Ishikawa (cell line): ENCODE measurements at regions not wholly inside any gene's neighbourhood (a gene's known extent, or its start where the extent isn't known, plus 50 kb on each side); places are given as distances from the start of the nearest gene placed in this dataset.

Experiments
- CEBPB ChIP-seq: IDR thresholded peaks from 2 replicates; pipeline ENCODE4 v1.6.1; 2012
- CREB1 ChIP-seq: IDR thresholded peaks from 2 replicates; pipeline ENCODE4 v1.6.1; 2012; ENCODE audit warnings: low read depth
- EGR1 ChIP-seq: IDR thresholded peaks from 2 replicates; pipeline ENCODE4 v1.6.1; 2012
- EP300 ChIP-seq: IDR thresholded peaks from 2 replicates; pipeline ENCODE4 v1.6.1; 2012; ENCODE audit warnings: borderline replicate concordance
- FOXM1 ChIP-seq: IDR thresholded peaks from 2 replicates; pipeline ENCODE4 v1.6.1; 2012; ENCODE audit warnings: low read depth, borderline replicate concordance
- NFIC ChIP-seq: IDR thresholded peaks from 2 replicates; pipeline ENCODE4 v1.6.1; 2012
- RAD21 ChIP-seq: IDR thresholded peaks from 2 replicates; pipeline ENCODE4 v1.6.1; 2012; ENCODE audit warnings: low read depth
- TAF1 ChIP-seq: IDR thresholded peaks from 2 replicates; pipeline ENCODE4 v1.6.1; 2012; ENCODE audit warnings: low read depth, mild to moderate bottlenecking
- TCF12 ChIP-seq: IDR thresholded peaks from 2 replicates; pipeline ENCODE4 v1.6.1; 2012; ENCODE audit warnings: low read depth
- TEAD4 ChIP-seq: IDR thresholded peaks from 2 replicates; pipeline ENCODE4 v1.6.1; 2012
- YY1 ChIP-seq: IDR thresholded peaks from 2 replicates; pipeline ENCODE4 v1.6.1; 2012; ENCODE audit warnings: low read depth
- ZBTB7A ChIP-seq: IDR thresholded peaks from 2 replicates; pipeline ENCODE4 v1.6.1; 2012; ENCODE audit warnings: low read depth
- TF ChIP-seq, protein P1 (sequence below): IDR thresholded peaks from 2 replicates; pipeline ENCODE4 v1.6.1; 2012
- TF ChIP-seq, protein P2 (sequence below): IDR thresholded peaks from 2 replicates; pipeline ENCODE4 v1.6.1; 2012; ENCODE audit warnings: low read depth, mild to moderate bottlenecking
- TF ChIP-seq, protein P3 (sequence below): IDR thresholded peaks from 2 replicates; pipeline ENCODE4 v1.6.1; 2012

DNA sequence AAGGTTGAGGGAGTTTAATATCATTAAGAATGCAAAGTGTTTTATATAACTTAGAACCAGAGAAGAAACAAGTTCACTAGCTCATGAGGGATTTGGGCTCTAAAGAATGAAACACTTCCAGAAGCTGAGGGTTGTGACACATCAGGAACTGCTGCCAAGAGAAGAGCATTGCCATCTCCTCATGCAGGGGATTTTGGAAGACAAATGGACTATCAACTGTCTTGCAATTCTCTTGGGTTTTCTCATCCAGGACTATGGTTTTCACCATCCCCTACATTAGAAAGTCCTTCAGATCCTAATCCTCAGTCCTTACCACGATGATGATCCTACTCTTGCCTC is 59.7 kb upstream of the KL start:
- no peak for TF ChIP-seq NFIC

DNA sequence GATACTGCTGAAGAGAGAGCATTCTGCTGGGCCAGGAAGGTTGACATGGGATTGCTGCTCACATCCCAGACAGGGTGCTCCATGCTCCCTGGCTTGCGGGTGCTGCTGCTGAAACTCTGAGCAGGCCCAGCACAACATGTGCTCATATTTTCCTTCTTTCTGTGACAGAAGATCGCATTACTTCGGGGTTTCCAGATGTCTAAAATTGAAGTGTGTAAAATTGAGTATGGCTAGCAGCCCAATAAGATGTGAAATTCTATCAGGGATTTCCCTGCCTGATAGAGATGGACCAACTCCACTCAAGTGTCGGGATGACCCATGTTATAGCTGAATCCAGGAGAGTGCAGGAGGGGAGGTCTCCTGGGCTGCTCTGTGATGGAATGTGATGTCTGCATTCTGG is 55.6 kb upstream of the KL start:
- TF ChIP-seq FOXM1 (no peak), YY1 (no peak)

DNA sequence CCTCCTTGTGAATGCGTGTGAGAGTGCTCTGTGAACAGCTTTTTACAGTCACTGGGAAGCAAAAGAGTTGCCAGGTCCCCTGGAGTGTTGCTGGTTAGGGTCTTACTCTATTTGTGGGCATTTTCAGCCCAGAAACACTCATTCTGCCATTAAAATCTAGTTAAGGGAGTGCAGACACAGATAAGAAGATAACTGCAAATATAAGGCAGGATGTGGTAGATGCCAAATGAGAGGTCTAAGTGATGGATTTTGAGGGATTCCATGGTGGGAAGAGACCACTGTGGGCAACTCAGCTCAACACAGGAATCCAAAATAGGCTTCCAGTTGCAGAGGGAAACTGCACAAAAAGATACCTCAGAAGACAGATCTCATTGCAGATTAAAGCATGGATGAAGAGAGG is 54.5 kb upstream of the KL start:
- TF ChIP-seq CREB1, result no peak
- TF ChIP-seq, protein P1, sequence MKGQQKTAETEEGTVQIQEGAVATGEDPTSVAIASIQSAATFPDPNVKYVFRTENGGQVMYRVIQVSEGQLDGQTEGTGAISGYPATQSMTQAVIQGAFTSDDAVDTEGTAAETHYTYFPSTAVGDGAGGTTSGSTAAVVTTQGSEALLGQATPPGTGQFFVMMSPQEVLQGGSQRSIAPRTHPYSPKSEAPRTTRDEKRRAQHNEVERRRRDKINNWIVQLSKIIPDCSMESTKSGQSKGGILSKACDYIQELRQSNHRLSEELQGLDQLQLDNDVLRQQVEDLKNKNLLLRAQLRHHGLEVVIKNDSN, result no peak
- no peak for TF ChIP-seq RAD21
- TF ChIP-seq NFIC, result no peak
- no peak for TF ChIP-seq ZBTB7A
- no peak for TF ChIP-seq TCF12
- TF ChIP-seq CEBPB, result no peak
- no peak for TF ChIP-seq TEAD4
- TF ChIP-seq, protein P2, sequence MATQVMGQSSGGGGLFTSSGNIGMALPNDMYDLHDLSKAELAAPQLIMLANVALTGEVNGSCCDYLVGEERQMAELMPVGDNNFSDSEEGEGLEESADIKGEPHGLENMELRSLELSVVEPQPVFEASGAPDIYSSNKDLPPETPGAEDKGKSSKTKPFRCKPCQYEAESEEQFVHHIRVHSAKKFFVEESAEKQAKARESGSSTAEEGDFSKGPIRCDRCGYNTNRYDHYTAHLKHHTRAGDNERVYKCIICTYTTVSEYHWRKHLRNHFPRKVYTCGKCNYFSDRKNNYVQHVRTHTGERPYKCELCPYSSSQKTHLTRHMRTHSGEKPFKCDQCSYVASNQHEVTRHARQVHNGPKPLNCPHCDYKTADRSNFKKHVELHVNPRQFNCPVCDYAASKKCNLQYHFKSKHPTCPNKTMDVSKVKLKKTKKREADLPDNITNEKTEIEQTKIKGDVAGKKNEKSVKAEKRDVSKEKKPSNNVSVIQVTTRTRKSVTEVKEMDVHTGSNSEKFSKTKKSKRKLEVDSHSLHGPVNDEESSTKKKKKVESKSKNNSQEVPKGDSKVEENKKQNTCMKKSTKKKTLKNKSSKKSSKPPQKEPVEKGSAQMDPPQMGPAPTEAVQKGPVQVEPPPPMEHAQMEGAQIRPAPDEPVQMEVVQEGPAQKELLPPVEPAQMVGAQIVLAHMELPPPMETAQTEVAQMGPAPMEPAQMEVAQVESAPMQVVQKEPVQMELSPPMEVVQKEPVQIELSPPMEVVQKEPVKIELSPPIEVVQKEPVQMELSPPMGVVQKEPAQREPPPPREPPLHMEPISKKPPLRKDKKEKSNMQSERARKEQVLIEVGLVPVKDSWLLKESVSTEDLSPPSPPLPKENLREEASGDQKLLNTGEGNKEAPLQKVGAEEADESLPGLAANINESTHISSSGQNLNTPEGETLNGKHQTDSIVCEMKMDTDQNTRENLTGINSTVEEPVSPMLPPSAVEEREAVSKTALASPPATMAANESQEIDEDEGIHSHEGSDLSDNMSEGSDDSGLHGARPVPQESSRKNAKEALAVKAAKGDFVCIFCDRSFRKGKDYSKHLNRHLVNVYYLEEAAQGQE, result no peak
- TF ChIP-seq FOXM1, result no peak
- TF ChIP-seq, protein P3, sequence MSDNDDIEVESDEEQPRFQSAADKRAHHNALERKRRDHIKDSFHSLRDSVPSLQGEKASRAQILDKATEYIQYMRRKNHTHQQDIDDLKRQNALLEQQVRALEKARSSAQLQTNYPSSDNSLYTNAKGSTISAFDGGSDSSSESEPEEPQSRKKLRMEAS, result no peak
- no peak for TF ChIP-seq EGR1
- no peak for TF ChIP-seq EP300
- no peak for TF ChIP-seq TAF1
- no peak for TF ChIP-seq YY1

DNA sequence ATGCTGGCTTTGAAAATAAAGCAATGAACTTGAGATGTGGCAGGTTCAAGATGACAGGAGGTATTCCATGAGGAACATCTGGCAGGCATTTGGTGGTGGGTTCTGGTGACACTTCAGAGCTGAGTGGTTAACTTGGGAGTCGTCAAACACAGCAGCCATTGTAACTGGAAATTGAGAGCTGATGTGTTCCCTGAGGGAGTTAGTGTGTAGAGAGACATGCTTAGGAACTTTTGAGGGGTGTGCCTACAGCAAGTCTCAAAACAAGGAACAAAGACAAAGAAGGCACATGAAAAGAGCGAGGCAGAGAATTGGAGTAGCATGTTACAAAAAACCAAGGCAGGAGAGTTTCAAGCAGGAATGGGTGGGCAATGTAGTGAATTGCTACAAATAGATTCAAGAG is 53.9 kb upstream of the KL start:
- TF ChIP-seq, protein P3, result no peak
- TF ChIP-seq TEAD4 (no peak), NFIC (no peak), ZBTB7A (no peak), EGR1 (no peak), YY1 (no peak), EP300 (no peak)
- TF ChIP-seq, protein P2, result no peak

DNA sequence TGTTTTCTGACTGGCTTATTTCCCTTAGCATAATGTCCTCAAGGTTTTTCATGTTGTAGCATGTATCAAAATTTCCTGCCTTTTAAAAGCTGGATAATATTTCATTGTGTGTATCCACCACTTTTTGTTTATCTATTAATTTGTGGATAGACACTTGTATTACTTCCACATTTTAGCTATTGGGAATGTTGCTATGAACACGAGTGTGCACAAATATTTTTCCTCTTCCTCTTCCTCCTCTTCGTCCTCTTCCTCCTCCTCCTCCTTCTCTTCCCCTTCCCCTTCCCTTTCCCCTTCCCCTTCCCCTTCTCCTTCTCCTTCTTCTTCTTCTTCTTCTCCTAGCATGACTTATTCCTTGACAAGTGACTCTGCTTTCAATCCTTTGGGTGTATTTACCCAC is 51.2 kb upstream of the KL start:
- TF ChIP-seq RAD21, result no peak
